GM23248 (cell line): ENCODE measurements at regions not wholly inside any gene's neighbourhood (a gene's known extent, or its start where the extent isn't known, plus 50 kb on each side); places are given as distances from the start of the nearest gene placed in this dataset.

Experiments used
- DNase-seq: peaks from one replicate; pipeline ENCODE4 v3.0.0-alpha.2; 2015
- H2AFZ ChIP-seq: fragments of 200-600 bp; sonication (generic); 2 replicates; pipeline ENCODE4 v1.6.1; 2016; ENCODE audit warnings: antibody characterized with exemption
- H3F3A ChIP-seq: fragments of 200-600 bp; sonication (generic); 2 replicates; pipeline ENCODE4 v1.6.1; 2016; ENCODE audit warnings: mild to moderate bottlenecking, antibody characterized with exemption, mixed run types; ENCODE audit not compliant: insufficient read depth
- H3K27ac ChIP-seq: fragments of 200-600 bp; sonication (generic); 2 replicates; pipeline ENCODE4 v1.5.1; 2016; ENCODE audit warnings: mild to moderate bottlenecking
- H3K27me3 ChIP-seq: fragments of 200-600 bp; sonication (generic); replicated peaks from 2 replicates; pipeline ENCODE4 v1.6.1; 2016; ENCODE audit warnings: mild to moderate bottlenecking; ENCODE audit not compliant: insufficient read depth
- H3K36me3 ChIP-seq: fragments of 200-600 bp; sonication (generic); 2 replicates; pipeline ENCODE4 v1.6.1; 2016; ENCODE audit warnings: low read depth, mild to moderate bottlenecking
- H3K4me1 ChIP-seq: fragments of 200-600 bp; sonication (generic); 2 replicates; pipeline ENCODE4 v1.6.1; 2016; ENCODE audit warnings: mild to moderate bottlenecking; ENCODE audit not compliant: insufficient read depth
- H3K4me2 ChIP-seq: fragments of 200-600 bp; sonication (generic); one replicate; pipeline ENCODE4 v1.6.1; 2016; ENCODE audit warnings: mild to moderate bottlenecking; ENCODE audit not compliant: unreplicated experiment
- H3K4me3 ChIP-seq: fragments of 200-600 bp; sonication (generic); 2 replicates; pipeline ENCODE4 v1.5.1; 2016; ENCODE audit warnings: mild to moderate bottlenecking
- H3K79me2 ChIP-seq: fragments of 200-600 bp; sonication (generic); 2 replicates; pipeline ENCODE4 v1.6.1; 2016; ENCODE audit warnings: mild to moderate bottlenecking; ENCODE audit not compliant: insufficient read depth
- H3K9ac ChIP-seq: fragments of 200-600 bp; sonication (generic); 2 replicates; pipeline ENCODE4 v1.6.1; 2016; ENCODE audit warnings: mild to moderate bottlenecking
- H3K9me2 ChIP-seq: fragments of 200-600 bp; sonication (generic); 2 replicates; pipeline ENCODE4 v1.6.1; 2016; ENCODE audit warnings: mixed run types, mild to moderate bottlenecking, moderate library complexity; ENCODE audit not compliant: insufficient read depth
- H3K9me3 ChIP-seq: fragments of 200-600 bp; sonication (generic); one replicate; pipeline ENCODE4 v1.6.1; 2017; ENCODE audit warnings: low read depth
- H4K20me1 ChIP-seq: fragments of 200-600 bp; sonication (generic); 2 replicates; pipeline ENCODE4 v1.6.0; 2016; ENCODE audit not compliant: insufficient read depth
- EZH2 ChIP-seq: fragments of 200-600 bp; sonication (generic); IDR thresholded peaks from 2 replicates; pipeline ENCODE4 v1.6.1; 2018; ENCODE audit warnings: antibody characterized with exemption, mild to moderate bottlenecking; ENCODE audit not compliant: insufficient read depth, poor library complexity, severe bottlenecking
- EZH2phosphoT487 ChIP-seq: fragments of 200-600 bp; sonication (generic); IDR thresholded peaks from 2 replicates; pipeline ENCODE4 v1.6.1; 2018; ENCODE audit warnings: antibody characterized with exemption, moderate library complexity, mild to moderate bottlenecking, low read depth; ENCODE audit not compliant: insufficient read depth
- WGBS, 2 experiments: methylation state at CpG; one replicate each; pipeline ENCODE4 v1.1.6; 2015 to 2017; ENCODE audit warnings: low lambda C conversion rate in 2 of 2, low coverage in 1 of 2; ENCODE audit errors: missing lambda C conversion rate in 2 of 2; 5-methylcytosine and 5-hydroxymethylcytosine counted together
- in situ Hi-C: fragments of 300-500 bp; cut with MboI; formaldehyde crosslinking; loops from 2 replicates; pipeline ENCODE4 v1.15.0; 2020

DNA sequence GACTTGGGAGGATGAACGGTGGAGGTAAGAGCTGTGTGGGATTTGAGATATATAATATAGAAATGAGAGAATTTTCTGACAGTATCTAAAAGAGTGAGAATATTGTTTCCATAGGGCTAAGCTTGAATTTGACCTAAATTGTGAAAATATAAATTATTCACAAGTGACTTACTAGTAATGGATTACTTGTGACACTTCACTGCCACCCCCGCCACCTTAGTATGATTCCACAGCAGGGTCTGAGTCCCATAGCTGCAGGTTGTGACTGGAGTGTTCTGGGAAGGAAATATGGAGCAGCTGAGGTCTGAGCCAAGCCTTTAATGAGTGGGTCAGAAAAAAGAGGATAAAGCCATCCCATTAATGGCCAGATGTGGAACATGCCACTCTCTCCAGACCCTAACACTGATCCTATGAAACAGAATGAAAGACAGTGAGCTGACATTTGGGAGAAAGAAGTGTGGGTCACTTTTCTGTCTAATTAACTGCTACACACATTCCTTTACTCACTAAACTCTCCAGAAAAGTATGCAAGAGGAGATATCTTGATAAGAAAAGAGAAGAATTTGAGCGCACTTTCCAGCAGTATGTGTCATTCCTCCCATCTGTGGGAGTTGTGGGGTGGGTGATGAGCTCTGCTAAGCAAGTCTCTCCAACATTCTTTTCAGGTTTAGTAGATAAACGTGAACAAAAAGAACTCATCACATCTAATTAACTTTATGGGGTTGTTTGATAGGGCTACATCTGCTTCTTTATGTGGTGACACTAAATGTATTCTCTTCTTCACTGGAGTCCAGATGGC is 1193.4 kb downstream of the SORCS3 start:
- DNase-seq, result no peak
- Histone ChIP-seq H3K27ac (no peak overlapping the region), H3K9me2 (no peaks in the 10 kb centered on the region), H3K4me1 (no peaks in the 10 kb centered on the region), H2AFZ (no peak overlapping the region), H3K27me3 (no peaks in the 10 kb centered on the region), H3K9me3 (no peaks in the 10 kb centered on the region), H3K4me2 (no peak overlapping the region), H3K79me2 (no peaks in the 10 kb centered on the region), H4K20me1 (no peaks in the 10 kb centered on the region), H3F3A (no peaks in the 10 kb centered on the region), H3K4me3 (no peak overlapping the region), H3K36me3 (no peaks in the 10 kb centered on the region), H3K9ac (no peak overlapping the region)
- TF ChIP-seq EZH2, result no peak
- no peak for TF ChIP-seq EZH2phosphoT487
- in situ Hi-C loops, result no loop called here
- 20 to 31% methylated on average over 4 of the region's 4 CpGs for WGBS, 2 experiments

DNA sequence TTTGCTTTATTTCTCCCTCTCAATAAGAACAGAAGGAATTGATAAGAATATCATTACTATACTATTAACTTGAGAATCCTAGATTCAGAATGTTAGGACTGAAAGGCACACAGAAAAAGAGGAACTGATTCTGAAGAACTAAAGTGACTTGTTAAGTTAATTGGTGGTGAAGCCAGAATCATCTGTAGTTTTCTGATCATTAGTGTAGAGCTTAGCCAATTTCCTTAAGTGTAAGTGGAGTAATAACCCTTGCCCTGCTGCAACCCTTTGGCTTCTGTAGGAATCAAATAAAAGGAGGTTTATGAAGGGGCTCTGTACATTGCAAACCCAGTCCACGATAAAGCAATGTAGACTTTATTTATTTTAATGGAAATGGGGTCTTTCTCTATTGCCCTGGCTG is 1186.0 kb downstream of the SORCS3 start:
- H3K36me3 ChIP-seq, result no peaks in the 10 kb centered on the region
- in situ Hi-C loops, result no loop called here
- DNase-seq, result no peak

DNA sequence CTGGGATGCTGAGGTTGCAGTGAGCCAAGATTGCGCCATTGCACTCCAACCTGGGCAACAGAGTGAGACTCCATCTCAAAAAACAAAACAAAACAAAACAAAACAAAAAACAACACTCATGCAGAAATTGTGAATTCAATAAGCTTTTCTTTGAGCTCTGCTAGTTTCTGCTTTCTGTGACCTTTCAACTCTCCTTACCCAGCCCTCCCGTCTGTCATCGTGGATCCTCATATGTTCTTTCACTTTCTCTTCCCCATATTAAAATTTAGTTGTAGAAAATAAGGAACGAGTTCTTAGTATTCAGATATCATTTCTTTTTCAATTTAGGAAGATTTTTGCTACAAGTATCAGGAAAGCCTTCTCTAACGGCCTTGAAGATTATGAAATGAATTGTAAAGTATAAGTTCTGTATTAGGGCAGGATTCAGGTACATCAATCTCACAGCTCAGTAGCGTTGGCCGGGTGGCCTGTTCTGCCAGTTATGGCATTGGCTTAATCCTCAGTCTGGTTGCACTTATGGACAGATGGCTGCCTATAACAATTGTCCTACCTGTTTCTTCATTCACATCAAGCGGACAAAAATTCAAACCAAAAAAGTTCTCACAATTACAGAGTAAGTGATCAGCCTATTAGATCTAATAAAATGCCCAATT is 1167.0 kb downstream of the SORCS3 start:
- Histone ChIP-seq H3K4me3 (no peak overlapping the region), H3K27me3 (no peaks in the 10 kb centered on the region), H4K20me1 (no peaks in the 10 kb centered on the region), H3F3A (no peaks in the 10 kb centered on the region), H3K9me2 (no peaks in the 10 kb centered on the region), H3K27ac (no peak overlapping the region), H3K4me2 (no peak overlapping the region), H3K9me3 (no peaks in the 10 kb centered on the region), H3K79me2 (no peaks in the 10 kb centered on the region), H3K4me1 (no peaks in the 10 kb centered on the region), H2AFZ (no peak overlapping the region), H3K9ac (no peak overlapping the region), H3K36me3 (no peaks in the 10 kb centered on the region)
- in situ Hi-C loops, result no loop called here
- DNase-seq, result no peak
- 32 to 36% methylated on average over 8 of the region's 8 CpGs for WGBS, 2 experiments
- TF ChIP-seq EZH2phosphoT487, result no peak
- no peak for TF ChIP-seq EZH2

More for the DNA sequence above, 1186.0 kb downstream of the SORCS3 start:
- WGBS, 2 experiments, result 6 to 15% methylated on average over 1 of the region's 1 CpG
- Histone ChIP-seq H3K27ac (no peak overlapping the region), H3K4me1 (no peaks in the 10 kb centered on the region), H3F3A (no peaks in the 10 kb centered on the region), H3K27me3 (no peaks in the 10 kb centered on the region), H3K79me2 (no peaks in the 10 kb centered on the region), H4K20me1 (no peaks in the 10 kb centered on the region), H3K9me3 (no peaks in the 10 kb centered on the region), H2AFZ (no peak overlapping the region), H3K4me3 (no peak overlapping the region), H3K9me2 (no peaks in the 10 kb centered on the region), H3K9ac (no peak overlapping the region), H3K4me2 (no peak overlapping the region)
- TF ChIP-seq EZH2, result no peak
- TF ChIP-seq EZH2phosphoT487, result no peak

DNA sequence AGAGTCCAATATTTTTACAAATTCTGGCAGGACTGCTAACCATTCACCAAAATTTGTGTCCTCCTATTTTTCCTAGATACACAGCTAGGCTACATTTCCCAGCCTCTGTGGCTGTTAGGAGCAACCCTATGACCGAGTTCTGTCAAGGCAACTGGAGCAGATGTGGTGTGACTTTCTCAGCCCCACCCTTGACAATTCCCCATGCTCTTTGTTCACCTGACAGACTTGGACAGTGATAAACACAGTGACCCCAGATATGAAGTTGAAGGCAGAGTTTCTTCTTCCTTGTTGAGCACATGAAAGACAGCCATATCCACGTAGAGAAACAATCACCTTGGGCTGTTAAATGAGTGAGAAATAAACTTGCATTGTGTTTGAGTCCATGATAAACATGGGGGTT is 1162.1 kb downstream of the SORCS3 start:
- WGBS, 2 experiments, result 25 to 26% methylated on average over 2 of the region's 2 CpGs
- Histone ChIP-seq H3K4me2 (no peak overlapping the region), H4K20me1 (no peaks in the 10 kb centered on the region), H3K4me3 (no peak overlapping the region), H3K27me3 (no peaks in the 10 kb centered on the region), H3K9me2 (no peaks in the 10 kb centered on the region), H3K4me1 (no peaks in the 10 kb centered on the region), H3K79me2 (no peaks in the 10 kb centered on the region), H2AFZ (no peak overlapping the region), H3K27ac (no peak overlapping the region), H3K36me3 (no peaks in the 10 kb centered on the region), H3K9me3 (no peaks in the 10 kb centered on the region), H3F3A (no peaks in the 10 kb centered on the region), H3K9ac (no peak overlapping the region)
- in situ Hi-C loops, result no loop called here
- TF ChIP-seq EZH2phosphoT487, result no peak
- no peak for TF ChIP-seq EZH2
- DNase-seq, result no peak
